K562 (cell line): ENCODE measurements at regions not wholly inside any gene's neighbourhood (a gene's known extent, or its start where the extent isn't known, plus 50 kb on each side); places are given as distances from the start of the nearest gene placed in this dataset.

Source experiments
- CHD7 ChIP-seq: fragments of 200-600 bp; sonication (generic); IDR thresholded peaks from one replicate; pipeline ENCODE4 v1.6.1; 2012; ENCODE audit warnings: mild to moderate bottlenecking, low read depth, low read length, inconsistent platforms
- HDAC6 ChIP-seq: IDR thresholded peaks from 2 replicates; pipeline ENCODE4 v1.6.1; 2012; ENCODE audit warnings: low read depth, mild to moderate bottlenecking, control low read depth, inconsistent platforms, low read length, moderate library complexity
- NFRKB ChIP-seq: fragments of 450-650 bp; IDR thresholded peaks from 2 replicates; pipeline ENCODE4 v1.6.1; 2016; ENCODE audit warnings: low read depth

- no peak for TF ChIP-seq CHD7
- TF ChIP-seq HDAC6 = no peak
- no peak for TF ChIP-seq NFRKB
These were observed 337.7 kb downstream of the MEIS1 start (continued) for GRCh38 chr2:66772618-66773017.
